AG09319 (cell line): ENCODE measurements at regions not wholly inside any gene's neighbourhood (a gene's known extent, or its start where the extent isn't known, plus 50 kb on each side); places are given as distances from the start of the nearest gene placed in this dataset.

ENCODE experiments used
- DNase-seq: peaks from one replicate; pipeline ENCODE4 v3.0.0-alpha.2; 2010; ENCODE audit warnings: low read depth; ENCODE audit errors: extremely low read depth
- TF ChIP-seq, protein P1 (sequence below): IDR thresholded peaks from 2 replicates; pipeline ENCODE4 v1.5.1; 2011; ENCODE audit warnings: low read depth, mild to moderate bottlenecking, inconsistent platforms, low read length, moderate library complexity

DNA sequence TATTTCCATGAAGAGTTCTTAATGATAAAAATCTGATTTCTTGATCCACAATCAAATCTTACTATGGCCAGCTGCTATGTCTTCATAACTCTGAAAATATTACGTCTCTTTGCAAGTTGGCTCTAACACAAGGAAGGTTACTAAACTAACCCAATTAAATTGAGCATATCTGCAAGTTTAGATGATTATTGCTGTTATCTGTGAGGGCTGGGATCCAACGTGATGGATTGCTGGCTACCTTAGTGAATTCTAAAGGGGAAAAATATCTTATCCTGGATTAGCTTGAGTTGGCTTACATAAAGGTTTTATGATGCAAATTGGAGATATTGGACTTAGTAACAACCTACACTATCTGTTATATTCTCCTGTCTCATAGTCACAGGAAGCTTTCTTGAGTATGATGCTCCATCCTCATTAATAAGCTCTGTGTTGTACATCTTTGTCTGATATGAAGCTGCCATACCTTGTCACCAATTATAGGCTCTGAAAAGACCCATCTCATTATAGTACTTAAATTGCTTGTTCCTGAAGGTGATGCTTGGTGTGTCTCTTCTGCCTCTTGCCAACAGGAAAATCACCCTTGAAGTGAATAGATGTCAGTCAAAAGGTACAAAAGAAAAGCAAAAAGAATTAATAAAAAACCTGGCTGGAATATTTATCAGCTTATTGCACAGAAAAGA is 733.0 kb upstream of the MEF2C start:
- TF ChIP-seq, protein P1, sequence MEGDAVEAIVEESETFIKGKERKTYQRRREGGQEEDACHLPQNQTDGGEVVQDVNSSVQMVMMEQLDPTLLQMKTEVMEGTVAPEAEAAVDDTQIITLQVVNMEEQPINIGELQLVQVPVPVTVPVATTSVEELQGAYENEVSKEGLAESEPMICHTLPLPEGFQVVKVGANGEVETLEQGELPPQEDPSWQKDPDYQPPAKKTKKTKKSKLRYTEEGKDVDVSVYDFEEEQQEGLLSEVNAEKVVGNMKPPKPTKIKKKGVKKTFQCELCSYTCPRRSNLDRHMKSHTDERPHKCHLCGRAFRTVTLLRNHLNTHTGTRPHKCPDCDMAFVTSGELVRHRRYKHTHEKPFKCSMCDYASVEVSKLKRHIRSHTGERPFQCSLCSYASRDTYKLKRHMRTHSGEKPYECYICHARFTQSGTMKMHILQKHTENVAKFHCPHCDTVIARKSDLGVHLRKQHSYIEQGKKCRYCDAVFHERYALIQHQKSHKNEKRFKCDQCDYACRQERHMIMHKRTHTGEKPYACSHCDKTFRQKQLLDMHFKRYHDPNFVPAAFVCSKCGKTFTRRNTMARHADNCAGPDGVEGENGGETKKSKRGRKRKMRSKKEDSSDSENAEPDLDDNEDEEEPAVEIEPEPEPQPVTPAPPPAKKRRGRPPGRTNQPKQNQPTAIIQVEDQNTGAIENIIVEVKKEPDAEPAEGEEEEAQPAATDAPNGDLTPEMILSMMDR: no peak
- no peak for DNase-seq

DNA sequence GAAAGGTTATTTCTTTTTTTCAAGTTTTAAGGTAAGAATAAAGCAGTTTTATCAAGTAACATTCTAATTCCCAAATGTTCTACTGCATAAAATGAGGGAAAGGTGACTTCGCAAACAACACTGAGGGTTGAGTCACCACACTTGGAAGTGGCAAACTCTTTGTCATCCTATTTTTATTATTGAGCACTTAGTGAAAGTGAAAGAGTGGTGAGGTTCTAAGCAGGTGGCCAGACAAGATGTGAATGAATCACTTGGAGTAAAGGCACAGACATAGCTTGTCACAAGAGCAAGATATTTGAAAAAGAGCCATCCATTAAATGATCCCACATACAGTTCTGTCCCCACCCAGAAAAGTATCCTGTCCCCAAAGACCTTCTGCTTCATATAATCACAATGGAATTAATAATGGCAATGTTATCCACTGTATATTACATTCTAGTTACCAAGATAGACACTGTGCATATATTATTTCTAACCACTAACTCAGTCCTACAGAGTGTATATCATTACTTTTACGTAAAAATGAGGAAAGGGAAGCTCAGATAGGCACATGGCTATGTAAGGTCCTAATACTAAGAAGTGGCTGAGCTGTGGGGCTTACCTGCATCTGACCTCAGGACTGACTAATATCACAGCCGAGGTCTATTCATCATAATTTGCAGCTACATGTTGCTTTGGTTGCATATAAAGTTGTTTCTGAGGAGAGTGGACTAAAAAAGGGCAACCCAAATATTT is 730.4 kb upstream of the MEF2C start:
- TF ChIP-seq, protein P1: no peak
- DNase-seq: no peak

DNA sequence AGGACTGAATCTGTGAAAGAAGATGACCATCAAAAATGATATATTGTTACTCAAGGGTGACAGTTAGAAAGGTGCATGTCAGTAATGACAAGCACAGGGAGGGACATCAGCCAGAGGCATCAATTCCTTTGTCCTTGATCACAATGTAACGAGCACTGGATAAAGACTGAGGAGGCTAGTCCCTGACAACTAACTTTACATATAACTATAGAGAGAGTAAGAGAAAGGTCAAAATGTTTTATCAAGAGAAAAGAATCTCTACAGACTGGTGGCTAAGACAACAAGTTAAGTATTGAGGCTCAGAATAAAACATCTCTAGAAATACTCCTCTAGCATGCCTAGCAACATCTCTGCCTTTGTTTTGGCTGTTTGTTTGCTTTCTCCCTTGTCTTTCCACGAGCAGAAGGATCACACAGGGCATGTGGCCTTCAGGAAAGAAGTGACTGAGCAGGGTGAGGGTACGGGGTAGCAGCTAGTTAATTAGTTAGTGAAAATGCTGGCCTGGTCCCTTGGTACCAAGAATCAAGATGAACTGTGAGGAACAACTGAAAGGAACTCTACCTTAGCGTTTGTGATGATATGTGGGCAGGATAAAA is 724.1 kb upstream of the MEF2C start:
- TF ChIP-seq, protein P1: no peak
- no peak for DNase-seq

DNA sequence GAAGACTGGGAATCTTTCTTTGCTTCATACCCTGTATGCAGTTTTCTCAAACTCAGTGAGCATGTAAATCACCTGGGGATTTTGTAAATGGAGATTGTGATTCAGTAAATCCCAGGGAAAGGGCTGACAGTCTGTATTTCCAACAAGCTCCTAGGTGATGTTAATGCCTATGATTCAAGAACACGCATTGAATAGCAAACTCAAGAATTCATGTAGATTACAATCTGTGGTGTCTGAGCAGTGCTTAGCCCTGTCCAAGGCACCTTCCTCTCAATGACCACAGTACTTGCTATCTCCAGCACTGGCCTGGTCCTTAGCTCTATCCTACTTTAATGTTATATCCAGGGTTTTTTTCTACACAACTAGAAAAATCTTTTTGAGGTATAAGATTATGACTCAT is 721.4 kb upstream of the MEF2C start:
- DNase-seq: no peak
- TF ChIP-seq, protein P1: no peak

DNA sequence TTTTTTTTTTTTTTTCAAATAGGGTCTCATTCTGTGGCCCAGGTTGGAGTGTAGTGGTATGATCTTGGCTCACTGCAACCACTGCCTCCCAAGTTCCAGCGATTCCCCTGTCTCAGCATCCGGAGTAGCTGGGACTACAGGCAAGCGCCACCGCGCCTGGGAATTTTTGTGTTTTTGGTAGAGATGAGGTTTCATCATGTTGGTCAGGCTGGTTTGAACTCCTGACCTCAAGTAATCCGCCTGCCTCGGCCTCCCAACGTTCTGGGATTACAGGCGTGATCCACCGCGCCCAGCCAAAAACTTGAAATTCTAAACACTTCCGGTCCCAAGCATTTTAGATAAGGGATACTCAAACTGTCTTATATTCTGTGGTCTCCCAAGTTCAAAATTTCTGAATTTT is 718.9 kb upstream of the MEF2C start:
- DNase-seq: no peak
- TF ChIP-seq, protein P1: no peak

DNA sequence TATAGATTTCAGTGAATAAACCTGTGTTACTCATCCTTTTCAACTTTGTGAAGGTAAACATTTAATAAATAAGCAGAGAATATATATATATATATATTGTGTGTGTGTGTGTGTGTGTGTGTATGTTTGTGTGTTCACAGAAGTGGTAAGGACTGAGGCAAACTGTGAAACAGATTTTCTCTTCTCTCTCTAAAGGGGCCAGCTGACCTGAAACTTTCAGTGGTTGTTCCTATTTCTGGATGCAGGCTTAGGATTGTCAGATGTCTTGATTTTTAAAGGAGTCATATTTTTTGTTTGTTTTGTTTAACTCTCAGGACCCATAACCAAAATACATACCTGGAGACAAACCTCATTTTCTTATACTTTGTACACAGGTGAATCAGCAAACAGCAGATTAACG is 714.9 kb upstream of the MEF2C start:
- TF ChIP-seq, protein P1: no peak
- no peak for DNase-seq

DNA sequence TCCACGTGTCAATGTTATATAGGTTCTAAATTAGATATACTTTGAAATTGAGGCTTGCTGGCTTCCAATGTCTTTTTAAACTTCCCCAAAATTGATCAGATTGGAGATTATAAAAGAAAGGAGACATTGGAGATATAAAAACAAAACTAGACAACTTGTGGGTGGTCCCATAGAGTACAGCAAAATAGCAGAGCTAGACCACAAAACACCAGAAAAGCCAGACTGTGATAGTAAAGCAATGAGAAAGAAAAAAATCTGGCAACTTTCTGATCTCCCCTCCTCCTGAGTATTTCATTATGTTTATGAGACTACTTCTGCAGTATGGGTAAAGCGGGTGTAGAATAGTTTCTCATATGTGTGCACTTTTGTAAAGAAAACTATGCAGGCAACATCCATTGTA is 713.8 kb upstream of the MEF2C start:
- TF ChIP-seq, protein P1: no peak
- no peak for DNase-seq
